ENCODE measurements at regions not wholly inside any gene's neighbourhood (a gene's known extent, or its start where the extent isn't known, plus 50 kb on each side); places are given as distances from the start of the nearest gene placed in this dataset.
"Not testable (repeated sequence)": the region's sequence is repeated elsewhere in the genome, so short reads cannot be mapped to it uniquely, and the experiment has no call there.

DNA sequence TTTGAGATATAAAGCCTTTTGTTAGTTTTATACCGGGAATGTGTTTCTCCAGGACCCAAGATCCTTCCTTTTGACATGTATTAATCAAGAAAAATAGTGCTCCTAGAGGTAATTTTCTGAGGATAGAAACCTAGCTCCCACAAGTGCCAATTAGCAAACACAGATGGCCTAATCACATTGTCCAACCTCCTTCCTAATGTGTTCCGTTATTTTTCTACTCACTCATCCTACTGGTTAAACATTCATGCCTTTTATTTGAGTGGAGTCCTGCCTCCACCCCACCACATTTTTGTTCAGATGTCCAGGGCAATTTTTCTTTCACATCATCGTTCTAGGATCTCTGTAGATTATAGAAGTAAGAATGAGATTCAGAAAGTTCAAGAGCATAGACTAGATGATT lies 610.0 kb upstream of the MBL2 start:
- DNase-seq = no peak
- intact Hi-C loops (cut with micrococcal nuclease) = no loop called here
- no peak overlapping the region for H3K27ac ChIP-seq (ENCODE audit: low read depth, low read length)
- no peaks in the 10 kb centered on the region for H3K4me1 Mint-ChIP-seq
- H3K36me3 Mint-ChIP-seq = no peaks in the 10 kb centered on the region
- CTCF ChIA-PET (ENCODE audit: partially characterized antibody) = no interaction called here
- POLR2A ChIA-PET (ENCODE audit: partially characterized antibody) = no interaction called here
- H3K9me3 Mint-ChIP-seq = peaks cover 2 to 20% (median 11%) of the 10 kb centered on the region in 8 donors
- H3K36me3 ChIP-seq (ENCODE audit: insufficient read depth, low read length) = no peaks in the 10 kb centered on the region
- no peak overlapping the region for H3K4me3 Mint-ChIP-seq
- no peak overlapping the region for H3K27ac Mint-ChIP-seq
- H3K27me3 Mint-ChIP-seq = no peaks in the 10 kb centered on the region
- no peaks in the 10 kb centered on the region for H3K9me3 ChIP-seq (ENCODE audit: control insufficient read depth in 1 of 2, low read length in 2 of 2)
- H3K4me3 ChIP-seq (ENCODE audit: low read length in 2 of 2) = no peak overlapping the region
- no peaks in the 10 kb centered on the region for H3K27me3 ChIP-seq (ENCODE audit: insufficient read depth, low read length)
- no peaks in the 10 kb centered on the region for H3K4me1 ChIP-seq (ENCODE audit: insufficient read depth, low read length)

DNA sequence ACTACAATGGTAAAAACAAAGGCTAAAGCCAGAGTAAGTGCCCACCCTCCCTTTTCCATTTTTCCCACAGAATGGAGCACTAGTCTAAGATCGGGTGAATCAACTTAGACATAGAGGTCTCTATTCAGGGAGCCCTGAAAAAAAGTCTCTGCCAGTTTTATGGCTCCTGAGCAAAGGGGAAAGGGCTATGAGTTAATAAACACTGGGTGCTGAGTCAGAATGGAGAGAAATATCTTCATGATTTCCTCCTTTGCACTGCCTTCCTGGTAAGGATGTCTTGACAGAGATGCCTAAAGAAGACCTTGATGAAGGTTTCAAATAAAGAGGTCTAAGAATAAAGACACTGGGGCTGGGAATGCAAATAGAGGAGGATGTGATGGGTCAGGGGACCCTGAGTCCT lies 607.4 kb upstream of the MBL2 start:
- no peaks in the 10 kb centered on the region for H3K9me3 ChIP-seq (ENCODE audit: control insufficient read depth in 1 of 2, low read length in 2 of 2)
- H3K27me3 ChIP-seq (ENCODE audit: insufficient read depth, low read length) = no peaks in the 10 kb centered on the region
- H3K4me1 ChIP-seq (ENCODE audit: insufficient read depth, low read length) = no peaks in the 10 kb centered on the region
- POLR2A ChIA-PET (ENCODE audit: partially characterized antibody) = no interaction called here
- H3K36me3 ChIP-seq (ENCODE audit: insufficient read depth, low read length) = no peaks in the 10 kb centered on the region
- CTCF ChIA-PET (ENCODE audit: partially characterized antibody) = no interaction called here
- no peak overlapping the region for H3K27ac ChIP-seq (ENCODE audit: low read depth, low read length)
- no peak overlapping the region for H3K27ac Mint-ChIP-seq
- no peak overlapping the region for H3K4me3 ChIP-seq (ENCODE audit: low read length in 2 of 2)
- H3K27me3 Mint-ChIP-seq = no peaks in the 10 kb centered on the region
- intact Hi-C loops (cut with micrococcal nuclease) = no loop called here
- H3K4me3 Mint-ChIP-seq = no peak overlapping the region
- H3K9me3 Mint-ChIP-seq = peaks cover 2 to 26% (median 12%) of the 10 kb centered on the region in 8 donors
- no peaks in the 10 kb centered on the region for H3K4me1 Mint-ChIP-seq
- no peaks in the 10 kb centered on the region for H3K36me3 Mint-ChIP-seq
- no peak for DNase-seq

DNA sequence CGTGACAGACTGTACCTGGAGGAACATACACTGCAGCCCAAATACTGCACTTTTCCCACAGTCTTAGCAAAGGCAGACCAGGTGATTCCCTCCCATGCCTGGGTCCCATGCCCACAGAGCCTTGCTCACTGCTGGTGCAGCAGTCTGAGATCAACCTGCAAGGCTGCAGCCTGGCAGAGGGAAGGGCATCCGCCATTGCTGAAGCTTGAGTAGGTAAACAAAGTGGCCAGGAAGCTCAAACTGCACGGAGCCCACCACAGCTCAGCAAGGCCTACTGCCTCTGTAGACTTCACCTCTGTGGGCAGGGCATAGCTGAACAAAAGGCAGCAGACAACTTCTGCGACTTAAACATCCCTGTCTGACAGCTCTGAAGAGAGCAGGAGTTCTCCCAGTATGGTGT lies 597.8 kb upstream of the MBL2 start:
- Mint-ChIP-seq H3K4me1 (no peaks in the 10 kb centered on the region), H3K27ac (no peak overlapping the region), H3K27me3 (no peaks in the 10 kb centered on the region), H3K4me3 (no peak overlapping the region), H3K36me3 (no peaks in the 10 kb centered on the region), H3K9me3 (peaks cover 2 to 30% (median 11%) of the 10 kb centered on the region in 8 donors)
- Histone ChIP-seq H3K27ac (ENCODE audit: low read depth, low read length) (no peak overlapping the region), H3K4me3 (ENCODE audit: low read length in 2 of 2) (no peak overlapping the region), H3K9me3 (ENCODE audit: control insufficient read depth in 1 of 2, low read length in 2 of 2) (no peaks in the 10 kb centered on the region), H3K27me3 (ENCODE audit: insufficient read depth, low read length) (no peaks in the 10 kb centered on the region), H3K36me3 (ENCODE audit: insufficient read depth, low read length) (no peaks in the 10 kb centered on the region), H3K4me1 (ENCODE audit: insufficient read depth, low read length) (no peaks in the 10 kb centered on the region)
- POLR2A ChIA-PET (ENCODE audit: partially characterized antibody) = no interaction called here
- no peak for DNase-seq
- CTCF ChIA-PET (ENCODE audit: partially characterized antibody) = no interaction called here
- intact Hi-C loops (cut with micrococcal nuclease) = no loop called here

GRCh38 chr10:53361936-53362335 lies 589.4 kb upstream of the MBL2 start:
- no peaks in the 10 kb centered on the region for H3K4me1 Mint-ChIP-seq
- H3K36me3 ChIP-seq (ENCODE audit: insufficient read depth, low read length) = no peaks in the 10 kb centered on the region
- H3K27ac Mint-ChIP-seq = no peak overlapping the region
- H3K4me3 Mint-ChIP-seq = no peak overlapping the region
- no peak overlapping the region for H3K27ac ChIP-seq (ENCODE audit: low read depth, low read length)
- peaks cover 0 to 6% of the 10 kb centered on the region in 2 donors for H3K9me3 ChIP-seq (ENCODE audit: control insufficient read depth in 1 of 2, low read length in 2 of 2)
- intact Hi-C loops (cut with micrococcal nuclease) = no loop called here
- CTCF ChIA-PET (ENCODE audit: partially characterized antibody) = no interaction called here
- POLR2A ChIA-PET (ENCODE audit: partially characterized antibody) = no interaction called here
- no peaks in the 10 kb centered on the region for H3K4me1 ChIP-seq (ENCODE audit: insufficient read depth, low read length)
- peaks cover 2 to 29% (median 18%) of the 10 kb centered on the region in 8 donors for H3K9me3 Mint-ChIP-seq
- H3K4me3 ChIP-seq (ENCODE audit: low read length in 2 of 2) = no peak overlapping the region
- DNase-seq = no peak
- H3K27me3 Mint-ChIP-seq = no peaks in the 10 kb centered on the region
- no peaks in the 10 kb centered on the region for H3K36me3 Mint-ChIP-seq
- H3K27me3 ChIP-seq (ENCODE audit: insufficient read depth, low read length) = no peaks in the 10 kb centered on the region

- Mint-ChIP-seq H3K27ac (no peak overlapping the region), H3K4me3 (no peak overlapping the region), H3K9me3 (peaks cover 2 to 27% (median 18%) of the 10 kb centered on the region in 8 donors), H3K4me1 (no peaks in the 10 kb centered on the region), H3K27me3 (no peaks in the 10 kb centered on the region), H3K36me3 (no peaks in the 10 kb centered on the region)
- intact Hi-C loops (cut with micrococcal nuclease) = no loop called here
- Histone ChIP-seq H3K27ac (ENCODE audit: low read depth, low read length) (no peak overlapping the region), H3K4me3 (ENCODE audit: low read length in 2 of 2) (no peak overlapping the region), H3K4me1 (ENCODE audit: insufficient read depth, low read length) (no peaks in the 10 kb centered on the region), H3K27me3 (ENCODE audit: insufficient read depth, low read length) (no peaks in the 10 kb centered on the region), H3K9me3 (ENCODE audit: control insufficient read depth in 1 of 2, low read length in 2 of 2) (peaks cover 0 to 6% of the 10 kb centered on the region in 2 donors), H3K36me3 (ENCODE audit: insufficient read depth, low read length) (no peaks in the 10 kb centered on the region)
- POLR2A ChIA-PET (ENCODE audit: partially characterized antibody) = no interaction called here
- CTCF ChIA-PET (ENCODE audit: partially characterized antibody) = no interaction called here
- no peak for DNase-seq
Observed at GRCh38 chr10:53361281-53361680, 588.7 kb upstream of the MBL2 start.

DNA sequence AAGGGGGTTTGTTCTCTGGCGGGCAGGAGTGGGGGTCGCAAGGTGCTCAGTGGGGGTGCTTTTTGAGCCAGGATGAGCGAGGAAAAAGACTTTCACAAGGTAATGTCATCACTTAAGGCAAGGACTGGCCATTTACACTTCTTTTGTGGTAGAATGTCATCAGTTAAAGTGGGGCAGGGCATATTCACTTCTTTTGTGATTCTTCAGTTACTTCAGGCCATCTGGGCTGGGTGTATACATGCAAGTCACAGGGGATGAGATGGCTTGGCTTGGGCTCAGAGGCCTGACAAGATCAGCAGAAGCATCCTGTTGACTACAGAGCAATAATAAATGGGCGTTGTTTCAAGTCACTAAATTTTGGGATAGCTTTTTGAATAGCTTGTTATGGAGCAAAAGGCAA lies 586.4 kb upstream of the MBL2 start:
- intact Hi-C loops (cut with micrococcal nuclease); H3K9me3 ChIP-seq (ENCODE audit: control insufficient read depth in 1 of 2, low read length in 2 of 2); H3K36me3 ChIP-seq (ENCODE audit: insufficient read depth, low read length); H3K4me3 ChIP-seq (ENCODE audit: low read length in 2 of 2); H3K4me1 Mint-ChIP-seq; POLR2A ChIA-PET (ENCODE audit: partially characterized antibody); H3K27me3 Mint-ChIP-seq; H3K27ac Mint-ChIP-seq; CTCF ChIA-PET (ENCODE audit: partially characterized antibody); H3K36me3 Mint-ChIP-seq; DNase-seq; H3K4me3 Mint-ChIP-seq; H3K27me3 ChIP-seq (ENCODE audit: insufficient read depth, low read length); H3K4me1 ChIP-seq (ENCODE audit: insufficient read depth, low read length); H3K27ac ChIP-seq (ENCODE audit: low read depth, low read length): not testable (repeated sequence)
- H3K9me3 Mint-ChIP-seq = peaks cover 3 to 37% (median 20%) of the 10 kb centered on the region in 8 donors

DNA sequence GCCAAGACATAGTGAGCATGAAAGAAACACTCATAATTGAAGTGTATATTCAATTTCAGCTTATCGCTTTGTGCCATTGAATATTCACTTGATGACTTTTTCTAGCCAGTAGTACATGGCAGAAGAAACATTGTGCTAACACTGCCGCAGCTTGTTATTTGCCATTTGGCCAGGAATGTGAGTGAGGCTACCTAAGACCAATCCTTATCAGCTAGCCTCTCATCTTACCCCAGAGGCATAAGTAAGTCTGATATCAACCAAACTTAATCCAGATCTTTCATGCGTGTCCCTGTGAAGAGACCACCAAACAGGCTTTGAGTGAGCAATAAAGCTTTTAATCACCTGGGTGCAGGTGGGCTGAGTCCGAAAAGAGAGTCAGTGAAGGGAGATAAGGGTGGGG lies 586.0 kb upstream of the MBL2 start:
- H3K27ac Mint-ChIP-seq = no peak overlapping the region
- no peaks in the 10 kb centered on the region for H3K27me3 ChIP-seq (ENCODE audit: insufficient read depth, low read length)
- ChIA-PET POLR2A (ENCODE audit: partially characterized antibody) (no interaction called here), CTCF (ENCODE audit: partially characterized antibody) (no interaction called here)
- H3K27me3 Mint-ChIP-seq = no peaks in the 10 kb centered on the region
- H3K9me3 Mint-ChIP-seq = peaks cover 3 to 34% (median 20%) of the 10 kb centered on the region in 8 donors
- H3K36me3 ChIP-seq (ENCODE audit: insufficient read depth, low read length) = no peaks in the 10 kb centered on the region
- no peaks in the 10 kb centered on the region for H3K4me1 Mint-ChIP-seq
- DNase-seq = no peak
- no peaks in the 10 kb centered on the region for H3K36me3 Mint-ChIP-seq
- no peak overlapping the region for H3K4me3 ChIP-seq (ENCODE audit: low read length in 2 of 2)
- intact Hi-C loops (cut with micrococcal nuclease) = no loop called here
- no peak overlapping the region for H3K27ac ChIP-seq (ENCODE audit: low read depth, low read length)
- no peak overlapping the region for H3K4me3 Mint-ChIP-seq
- peaks cover 0 to 6% of the 10 kb centered on the region in 2 donors for H3K9me3 ChIP-seq (ENCODE audit: control insufficient read depth in 1 of 2, low read length in 2 of 2)
- H3K4me1 ChIP-seq (ENCODE audit: insufficient read depth, low read length) = no peaks in the 10 kb centered on the region

DNA sequence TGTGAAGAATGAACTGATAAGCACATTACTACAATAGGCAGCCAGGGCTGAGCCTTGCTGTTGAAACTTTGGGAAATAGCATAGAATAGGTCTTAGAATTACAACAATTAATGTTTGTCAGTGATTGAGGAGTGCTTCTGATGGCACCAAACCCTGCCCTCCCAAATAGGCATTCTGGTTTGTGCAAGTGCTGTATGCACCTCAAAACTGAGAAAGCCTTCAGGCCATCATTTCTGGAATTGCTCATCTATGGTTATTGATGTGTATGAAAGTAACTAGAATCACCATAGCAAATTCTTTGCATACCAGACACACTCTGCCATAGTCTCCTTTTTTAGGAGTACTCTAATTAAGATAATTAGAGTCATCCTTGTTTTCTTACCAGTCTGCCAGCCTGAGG lies 585.0 kb upstream of the MBL2 start:
- no peaks in the 10 kb centered on the region for H3K4me1 ChIP-seq (ENCODE audit: insufficient read depth, low read length)
- Mint-ChIP-seq H3K9me3 (peaks cover 3 to 34% (median 19%) of the 10 kb centered on the region in 8 donors), H3K36me3 (no peaks in the 10 kb centered on the region), H3K4me3 (no peak overlapping the region), H3K27me3 (no peaks in the 10 kb centered on the region), H3K27ac (no peak overlapping the region), H3K4me1 (no peaks in the 10 kb centered on the region)
- DNase-seq = no peak
- POLR2A ChIA-PET (ENCODE audit: partially characterized antibody) = no interaction called here
- intact Hi-C loops (cut with micrococcal nuclease) = no loop called here
- no peak overlapping the region for H3K4me3 ChIP-seq (ENCODE audit: low read length in 2 of 2)
- no peaks in the 10 kb centered on the region for H3K36me3 ChIP-seq (ENCODE audit: insufficient read depth, low read length)
- H3K9me3 ChIP-seq (ENCODE audit: control insufficient read depth in 1 of 2, low read length in 2 of 2) = peaks cover 0 to 6% of the 10 kb centered on the region in 2 donors
- H3K27ac ChIP-seq (ENCODE audit: low read depth, low read length) = no peak overlapping the region
- CTCF ChIA-PET (ENCODE audit: partially characterized antibody) = no interaction called here
- no peaks in the 10 kb centered on the region for H3K27me3 ChIP-seq (ENCODE audit: insufficient read depth, low read length)

Measured in CD4-positive, alpha-beta memory T cell (primary cell).